GM12892 (cell line): ENCODE measurements at regions not wholly inside any gene's neighbourhood (a gene's known extent, or its start where the extent isn't known, plus 50 kb on each side); places are given as distances from the start of the nearest gene placed in this dataset.

Experiments
- DNase-seq: peaks from one replicate; pipeline ENCODE4 v3.0.0; 2011; ENCODE audit not compliant: insufficient read length
- FAIRE-seq: peaks from 2 replicates; lab custom pipeline; 2011; peaks lifted over from hg19 to GRCh38; lab: Jason Lieb, UNC
- POLR2A ChIP-seq: IDR thresholded peaks from 2 replicates; pipeline ENCODE4 v1.6.1; 2011; ENCODE audit warnings: low read depth, low read length, control low read depth
- POLR2AphosphoS5 ChIP-seq: IDR thresholded peaks from 2 replicates; pipeline ENCODE4 v1.6.1; 2011; ENCODE audit warnings: low read depth, low read length, control low read depth
- TAF1 ChIP-seq: IDR thresholded peaks from 2 replicates; pipeline ENCODE4 v1.6.1; 2011; ENCODE audit warnings: low read depth, mild to moderate bottlenecking, control low read depth, low read length, borderline replicate concordance

DNA sequence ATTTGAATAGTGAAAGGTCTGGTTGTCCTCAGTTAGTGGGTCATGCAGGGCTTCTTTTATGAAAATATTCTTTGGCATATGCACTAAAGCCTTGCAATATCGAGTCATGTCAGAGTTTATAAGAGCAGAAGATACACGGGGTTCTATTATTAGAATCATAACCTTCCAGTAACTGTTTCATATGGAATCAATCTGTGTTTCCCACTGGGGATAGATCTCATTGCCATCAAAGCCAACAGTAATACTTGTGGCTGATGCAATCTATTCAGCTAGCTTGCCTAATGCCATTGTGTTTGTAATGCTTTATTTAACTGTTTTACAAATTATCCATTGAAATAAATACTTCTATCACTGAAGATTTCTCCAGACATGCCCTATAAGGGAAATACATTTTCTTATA lies 746.9 kb upstream of the PCDH9 start:
- no peak for DNase-seq
- no peak for FAIRE-seq
- TF ChIP-seq POLR2A (no peak), POLR2AphosphoS5 (no peak), TAF1 (no peak)

- no peak for FAIRE-seq
- no peak for DNase-seq
- TF ChIP-seq POLR2A (no peak), POLR2AphosphoS5 (no peak), TAF1 (no peak)
Measured at GRCh38 chr13:67971291-67971690, 741.2 kb upstream of the PCDH9 start.

GRCh38 chr13:67967031-67967430 lies 736.9 kb upstream of the PCDH9 start:
- TF ChIP-seq POLR2AphosphoS5 (no peak), POLR2A (no peak), TAF1 (no peak)
- FAIRE-seq, result no peak
- DNase-seq, result no peak

GRCh38 chr13:67966065-67966464 lies 735.9 kb upstream of the PCDH9 start:
- FAIRE-seq, result no peak
- no peak for DNase-seq
- TF ChIP-seq POLR2AphosphoS5, result no peak
- TF ChIP-seq TAF1, result no peak

DNA sequence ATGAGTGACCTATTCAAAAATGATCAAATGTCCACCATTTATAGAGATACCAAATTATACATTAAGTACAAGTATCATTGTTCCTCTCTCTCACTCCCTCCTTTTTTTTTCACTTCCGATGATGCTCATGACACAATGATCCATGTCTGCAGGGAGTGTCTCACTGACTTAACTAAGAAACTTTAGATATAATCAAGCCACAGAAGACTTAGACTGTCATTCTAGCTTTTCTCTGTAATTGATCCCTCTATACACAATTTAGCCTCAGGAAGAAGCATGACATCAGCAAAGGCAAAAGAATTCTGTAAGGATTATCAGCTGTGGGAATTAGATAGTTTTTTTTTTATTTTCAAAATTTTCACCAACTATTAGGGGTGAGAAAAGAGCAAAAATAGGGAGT lies 734.9 kb upstream of the PCDH9 start:
- no peak for FAIRE-seq
- TF ChIP-seq POLR2AphosphoS5, result no peak
- no peak for TF ChIP-seq TAF1
- TF ChIP-seq POLR2A, result no peak
- no peak for DNase-seq

DNA sequence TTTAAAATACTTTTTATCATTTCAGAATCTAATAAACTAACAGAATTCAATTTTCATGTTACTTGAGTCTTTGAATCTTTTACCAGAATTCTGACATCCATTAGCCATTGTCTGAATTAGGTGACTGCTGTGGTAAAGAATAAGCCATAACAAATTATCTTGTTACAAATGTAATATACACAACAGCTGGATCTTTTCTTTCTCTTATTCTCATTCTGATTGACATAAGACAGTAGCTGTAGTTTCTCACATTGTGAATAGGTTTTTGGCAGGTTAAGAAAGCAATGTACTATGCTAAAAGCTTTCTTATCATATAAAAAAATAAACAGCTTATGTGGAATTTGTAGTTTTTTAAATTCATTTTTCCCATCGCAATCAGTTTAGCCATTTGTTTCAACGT lies 734.0 kb upstream of the PCDH9 start:
- no peak for DNase-seq
- FAIRE-seq, result no peak
- no peak for TF ChIP-seq POLR2AphosphoS5
- TF ChIP-seq TAF1, result no peak
- TF ChIP-seq POLR2A, result no peak

DNA sequence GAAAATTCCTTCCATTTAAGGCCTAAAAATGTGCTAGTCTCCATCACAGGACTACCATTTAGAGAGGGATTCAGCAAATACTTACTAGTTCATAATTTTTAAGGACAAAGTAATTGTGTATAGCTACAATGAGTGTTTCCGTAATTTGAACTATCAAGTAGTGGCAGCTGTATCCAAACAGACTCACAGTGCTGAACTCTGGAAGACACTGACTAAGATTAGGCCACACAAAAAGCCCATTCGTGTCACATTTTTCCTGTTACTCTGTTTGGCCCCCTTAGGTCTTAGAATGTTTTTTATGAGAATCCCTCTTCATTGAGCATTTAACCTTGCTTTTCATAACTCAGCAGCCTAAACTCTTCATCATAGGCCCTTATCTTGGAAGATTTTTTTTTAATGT lies 731.2 kb upstream of the PCDH9 start:
- DNase-seq, result no peak
- FAIRE-seq, result no peak
- TF ChIP-seq POLR2A, result no peak
- TF ChIP-seq POLR2AphosphoS5, result no peak
- TF ChIP-seq TAF1, result no peak

GRCh38 chr13:67951431-67951830 lies 721.3 kb upstream of the PCDH9 start:
- no peak for TF ChIP-seq TAF1
- no peak for TF ChIP-seq POLR2A
- no peak for TF ChIP-seq POLR2AphosphoS5
- no peak for FAIRE-seq
- DNase-seq, result no peak

- no peak for FAIRE-seq
Measured at GRCh38 chr13:67950603-67951002, 720.5 kb upstream of the PCDH9 start.

DNA sequence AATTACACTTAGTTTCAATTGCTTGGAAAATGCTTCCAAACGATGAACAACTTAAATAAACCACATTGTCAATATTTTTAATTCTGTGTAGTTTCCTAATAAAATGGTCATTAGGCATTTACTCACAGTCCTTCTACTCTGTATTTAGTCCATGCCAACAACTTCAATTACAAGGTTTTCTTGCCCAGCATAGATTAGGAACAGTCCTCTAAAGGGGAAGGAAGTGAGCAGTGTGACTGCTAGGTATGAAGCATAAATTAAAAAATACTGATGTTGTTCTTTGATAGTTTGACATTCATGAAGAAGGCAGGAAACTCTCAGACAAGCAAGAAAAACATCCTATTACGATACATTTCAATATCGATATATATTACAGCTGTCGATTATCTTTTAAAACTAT lies 716.0 kb upstream of the PCDH9 start:
- TF ChIP-seq TAF1 (no peak), POLR2A (no peak), POLR2AphosphoS5 (no peak)
- FAIRE-seq (no peak), DNase-seq (no peak)

More at GRCh38 chr13:67950603-67951002, 720.5 kb upstream of the PCDH9 start:
- TF ChIP-seq POLR2A (no peak), POLR2AphosphoS5 (no peak), TAF1 (no peak)
- DNase-seq, result no peak

DNA sequence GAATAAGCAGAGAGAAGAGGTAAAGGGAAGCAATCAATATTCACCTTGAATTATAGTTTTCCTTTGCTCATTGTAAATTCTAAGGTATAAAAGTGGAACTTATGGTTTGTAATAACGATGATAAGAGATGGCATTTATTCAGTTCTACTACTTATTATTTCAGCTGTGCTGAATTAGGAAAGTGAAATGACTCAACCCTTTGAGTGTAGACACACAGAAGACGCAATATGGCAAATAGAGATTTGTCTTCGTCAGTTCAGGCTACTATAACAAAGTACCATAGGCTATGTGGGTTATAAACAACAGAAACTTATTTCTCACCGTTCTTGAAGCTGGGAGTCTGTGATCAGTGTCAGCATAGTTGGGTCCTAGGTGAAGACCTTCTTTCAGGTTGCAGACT lies 713.0 kb upstream of the PCDH9 start:
- no peak for DNase-seq
- TF ChIP-seq POLR2AphosphoS5 (no peak), POLR2A (no peak), TAF1 (no peak)
- no peak for FAIRE-seq

- DNase-seq, result no peak
- FAIRE-seq, result no peak
- no peak for TF ChIP-seq POLR2AphosphoS5
- TF ChIP-seq TAF1, result no peak
- no peak for TF ChIP-seq POLR2A
Measured at GRCh38 chr13:67935626-67936025, 705.5 kb upstream of the PCDH9 start.

GRCh38 chr13:67934617-67935330 lies 704.6 kb upstream of the PCDH9 start:
- no peak for DNase-seq
- TF ChIP-seq TAF1, result no peak
- TF ChIP-seq POLR2A, result no peak
- TF ChIP-seq POLR2AphosphoS5, result no peak
- FAIRE-seq, result no peak
